ENCODE measurements at regions not wholly inside any gene's neighbourhood (a gene's known extent, or its start where the extent isn't known, plus 50 kb on each side); places are given as distances from the start of the nearest gene placed in this dataset.
A peak's percentile ranks its signal among the peaks of the same experiment; 100 is the strongest.

DNA sequence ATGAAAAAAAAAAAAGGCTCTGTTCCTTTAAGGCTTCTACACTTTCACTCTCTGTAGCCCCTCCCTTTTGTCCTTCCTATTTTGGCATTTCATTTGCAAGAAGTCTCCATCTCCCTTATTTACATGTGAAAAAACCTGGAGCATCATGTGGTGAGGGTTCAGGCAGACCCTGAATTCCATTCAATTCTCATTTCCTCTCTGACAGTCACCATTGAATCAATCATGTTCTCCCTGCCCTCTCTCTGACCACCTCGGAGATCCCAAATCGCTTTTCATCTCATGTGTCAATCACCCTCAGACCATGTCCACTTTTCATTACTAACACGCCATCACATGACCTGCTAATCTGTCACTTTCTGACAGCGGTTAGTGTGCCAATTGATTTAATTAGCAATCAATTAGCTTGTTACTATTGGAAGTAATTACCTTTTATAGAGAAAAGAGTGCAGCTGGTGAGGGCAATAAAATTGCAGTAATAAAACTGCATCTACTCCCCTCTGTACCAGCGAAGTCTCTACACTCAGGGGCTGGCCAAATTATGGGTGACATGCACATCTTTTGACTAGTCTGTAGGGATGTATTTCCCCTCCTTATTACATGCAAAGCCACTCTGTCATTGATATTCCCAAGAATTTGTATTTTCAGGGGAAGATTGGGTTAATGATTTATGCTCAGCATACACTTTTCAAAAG lies 317.4 kb downstream of the EN1 start:
- Histone ChIP-seq H4K20me1 (ENCODE audit: low read depth) (no peaks in the 10 kb centered on the region), H3K27me3 (peaks cover 4% of the 10 kb centered on the region), H3K36me3 (no peaks in the 10 kb centered on the region), H3K4me2 (peak overlapping the region; percentile 55), H3K4me1 (peaks cover 17% of the 10 kb centered on the region), H3K4me3 (no peak overlapping the region), H3K9ac (no peak overlapping the region), H3K9me3 (ENCODE audit: low read depth) (no peaks in the 10 kb centered on the region), H3K27ac (no peak overlapping the region), H3F3A (ENCODE audit: low read depth) (peaks cover 5% of the 10 kb centered on the region), H2AFZ (replicated peaks) (no peak overlapping the region), H3K79me2 (ENCODE audit: low read depth) (no peaks in the 10 kb centered on the region)
- TF ChIP-seq EZH2 (IDR thresholded peaks at IDR 0.05) (no peak), EZH2phosphoT487 (IDR thresholded peaks at IDR 0.05) (no peak)
- Mint-ChIP-seq H3K9me3 (peaks cover 4% of the 10 kb centered on the region), H3K4me1 (peaks cover 27% of the 10 kb centered on the region), H3K4me3 (peak overlapping the region; percentile 33), H3K36me3 (no peaks in the 10 kb centered on the region), H3K27ac (no peak overlapping the region), H3K27me3 (ENCODE audit: insufficient read depth, low read depth) (peaks cover 24% of the 10 kb centered on the region)
- peak; percentile 51 for DNase-seq (ENCODE audit: low spot score)

DNA sequence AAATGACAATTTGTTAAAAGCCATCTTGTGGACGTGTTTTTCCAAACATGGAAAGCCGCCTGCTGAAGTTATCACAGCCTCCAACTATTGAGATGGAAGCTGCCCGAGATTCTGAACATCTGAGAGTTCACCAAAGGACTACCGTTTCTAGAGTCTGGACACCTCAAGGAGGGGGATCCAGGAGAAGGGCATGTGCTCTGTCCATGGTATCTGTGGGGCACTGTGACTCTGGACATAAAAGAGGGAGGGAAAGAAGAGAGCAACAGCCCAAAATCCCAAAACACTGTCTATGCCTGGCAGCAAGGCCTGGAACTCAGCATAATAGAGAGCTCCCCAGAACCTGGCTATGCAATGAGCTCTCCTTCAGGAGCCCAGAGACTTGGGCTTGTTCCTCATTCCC lies 319.9 kb downstream of the EN1 start:
- no peaks in the 10 kb centered on the region for H3K9me3 ChIP-seq (ENCODE audit: low read depth)
- H3K27me3 Mint-ChIP-seq (ENCODE audit: insufficient read depth, low read depth): peaks cover 19% of the 10 kb centered on the region
- no peaks in the 10 kb centered on the region for H3K36me3 ChIP-seq
- H3K27ac ChIP-seq: no peak overlapping the region
- no peak overlapping the region for H3K9ac ChIP-seq
- H3F3A ChIP-seq (ENCODE audit: low read depth): peaks cover 5% of the 10 kb centered on the region
- H3K4me1 Mint-ChIP-seq: peaks cover 27% of the 10 kb centered on the region
- DNase-seq (ENCODE audit: low spot score): no peak
- peaks cover 17% of the 10 kb centered on the region for H3K4me1 ChIP-seq
- peaks cover 6% of the 10 kb centered on the region for H3K9me3 Mint-ChIP-seq
- no peak overlapping the region for H3K4me3 Mint-ChIP-seq
- no peak overlapping the region for H2AFZ ChIP-seq (replicated peaks)
- no peaks in the 10 kb centered on the region for H3K36me3 Mint-ChIP-seq
- no peaks in the 10 kb centered on the region for H3K79me2 ChIP-seq (ENCODE audit: low read depth)
- peaks cover 4% of the 10 kb centered on the region for H3K27me3 ChIP-seq
- TF ChIP-seq, protein P1, sequence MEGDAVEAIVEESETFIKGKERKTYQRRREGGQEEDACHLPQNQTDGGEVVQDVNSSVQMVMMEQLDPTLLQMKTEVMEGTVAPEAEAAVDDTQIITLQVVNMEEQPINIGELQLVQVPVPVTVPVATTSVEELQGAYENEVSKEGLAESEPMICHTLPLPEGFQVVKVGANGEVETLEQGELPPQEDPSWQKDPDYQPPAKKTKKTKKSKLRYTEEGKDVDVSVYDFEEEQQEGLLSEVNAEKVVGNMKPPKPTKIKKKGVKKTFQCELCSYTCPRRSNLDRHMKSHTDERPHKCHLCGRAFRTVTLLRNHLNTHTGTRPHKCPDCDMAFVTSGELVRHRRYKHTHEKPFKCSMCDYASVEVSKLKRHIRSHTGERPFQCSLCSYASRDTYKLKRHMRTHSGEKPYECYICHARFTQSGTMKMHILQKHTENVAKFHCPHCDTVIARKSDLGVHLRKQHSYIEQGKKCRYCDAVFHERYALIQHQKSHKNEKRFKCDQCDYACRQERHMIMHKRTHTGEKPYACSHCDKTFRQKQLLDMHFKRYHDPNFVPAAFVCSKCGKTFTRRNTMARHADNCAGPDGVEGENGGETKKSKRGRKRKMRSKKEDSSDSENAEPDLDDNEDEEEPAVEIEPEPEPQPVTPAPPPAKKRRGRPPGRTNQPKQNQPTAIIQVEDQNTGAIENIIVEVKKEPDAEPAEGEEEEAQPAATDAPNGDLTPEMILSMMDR (IDR thresholded peaks at IDR 0.05): no peak
- no peak for TF ChIP-seq EZH2phosphoT487 (IDR thresholded peaks at IDR 0.05)
- no peak overlapping the region for H3K4me2 ChIP-seq
- no peak overlapping the region for H3K4me3 ChIP-seq
- H4K20me1 ChIP-seq (ENCODE audit: low read depth): no peaks in the 10 kb centered on the region
- no peak overlapping the region for H3K27ac Mint-ChIP-seq

DNA sequence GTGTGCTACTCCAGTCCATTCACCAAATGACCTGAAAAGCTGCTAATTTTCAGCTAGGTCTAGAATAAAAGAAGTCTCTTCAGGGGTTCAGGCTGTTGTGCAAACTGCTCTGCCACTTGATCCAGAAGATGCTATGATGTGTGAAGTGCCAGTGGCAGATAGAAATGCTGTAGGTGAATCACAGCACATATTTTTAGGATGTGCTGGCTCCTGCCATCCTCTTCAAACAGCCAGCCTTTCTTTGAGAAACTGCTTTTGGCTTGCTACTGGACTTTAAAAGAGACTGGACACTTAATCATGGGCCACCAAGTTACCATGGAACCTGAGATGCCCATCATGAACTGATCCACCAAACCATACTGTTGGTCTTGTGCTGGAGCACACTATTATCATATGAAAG lies 322.1 kb downstream of the EN1 start:
- H3K27ac Mint-ChIP-seq: no peak overlapping the region
- Histone ChIP-seq H3K27me3 (peaks cover 4% of the 10 kb centered on the region), H3K4me1 (peaks cover 17% of the 10 kb centered on the region), H3K9me3 (ENCODE audit: low read depth) (no peaks in the 10 kb centered on the region), H3F3A (ENCODE audit: low read depth) (peaks cover 4% of the 10 kb centered on the region), H3K4me3 (no peak overlapping the region), H3K4me2 (no peak overlapping the region), H3K9ac (no peak overlapping the region), H3K36me3 (no peaks in the 10 kb centered on the region), H2AFZ (replicated peaks) (no peak overlapping the region), H3K79me2 (ENCODE audit: low read depth) (no peaks in the 10 kb centered on the region), H3K27ac (no peak overlapping the region), H4K20me1 (ENCODE audit: low read depth) (no peaks in the 10 kb centered on the region)
- peaks cover 25% of the 10 kb centered on the region for H3K9me3 Mint-ChIP-seq
- no peak for DNase-seq (ENCODE audit: low spot score)
- peaks cover 16% of the 10 kb centered on the region for H3K4me1 Mint-ChIP-seq
- TF ChIP-seq EZH2phosphoT487 (IDR thresholded peaks at IDR 0.05): no peak
- TF ChIP-seq EZH2 (IDR thresholded peaks at IDR 0.05): no peak
- TF ChIP-seq, protein P1 (IDR thresholded peaks at IDR 0.05): no peak
- no peak overlapping the region for H3K4me3 Mint-ChIP-seq
- peaks cover 2% of the 10 kb centered on the region for H3K36me3 Mint-ChIP-seq
- peaks cover 12% of the 10 kb centered on the region for H3K27me3 Mint-ChIP-seq (ENCODE audit: insufficient read depth, low read depth)

DNA sequence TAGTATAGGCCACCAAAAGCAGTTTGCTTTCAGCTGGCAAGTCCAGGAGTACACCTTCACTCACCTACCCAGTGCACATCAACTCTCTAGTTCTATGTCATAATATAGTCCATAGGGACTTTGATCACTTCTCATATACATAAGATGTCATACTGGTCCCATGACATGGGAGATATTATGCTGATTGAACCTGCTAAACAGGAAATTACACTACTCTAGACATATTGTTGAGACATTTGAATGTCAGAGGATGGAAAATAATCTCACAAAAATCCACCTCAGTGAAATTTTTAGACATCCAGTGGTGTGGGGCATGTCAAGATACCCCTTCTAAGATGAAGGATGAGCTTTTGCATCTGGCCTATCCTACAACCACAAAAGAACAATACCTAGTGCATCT lies 322.5 kb downstream of the EN1 start:
- H3K9me3 Mint-ChIP-seq: peaks cover 28% of the 10 kb centered on the region
- TF ChIP-seq EZH2 (IDR thresholded peaks at IDR 0.05) (no peak), EZH2phosphoT487 (IDR thresholded peaks at IDR 0.05) (no peak)
- TF ChIP-seq, protein P1 (IDR thresholded peaks at IDR 0.05): no peak
- H4K20me1 ChIP-seq (ENCODE audit: low read depth): no peaks in the 10 kb centered on the region
- H3K36me3 ChIP-seq: no peaks in the 10 kb centered on the region
- H3K27ac Mint-ChIP-seq: no peak overlapping the region
- peaks cover 4% of the 10 kb centered on the region for H3K27me3 ChIP-seq
- H3K9ac ChIP-seq: no peak overlapping the region
- no peak overlapping the region for H3K27ac ChIP-seq
- H3K79me2 ChIP-seq (ENCODE audit: low read depth): no peaks in the 10 kb centered on the region
- no peak overlapping the region for H3K4me3 ChIP-seq
- peaks cover 12% of the 10 kb centered on the region for H3K27me3 Mint-ChIP-seq (ENCODE audit: insufficient read depth, low read depth)
- peaks cover 12% of the 10 kb centered on the region for H3K4me1 Mint-ChIP-seq
- peaks cover under 1% of the 10 kb centered on the region for H3F3A ChIP-seq (ENCODE audit: low read depth)
- H3K4me3 Mint-ChIP-seq: no peak overlapping the region
- peaks cover 2% of the 10 kb centered on the region for H3K36me3 Mint-ChIP-seq
- no peaks in the 10 kb centered on the region for H3K9me3 ChIP-seq (ENCODE audit: low read depth)
- no peak overlapping the region for H2AFZ ChIP-seq (replicated peaks)
- peaks cover 12% of the 10 kb centered on the region for H3K4me1 ChIP-seq
- DNase-seq (ENCODE audit: low spot score): no peak
- H3K4me2 ChIP-seq: no peak overlapping the region

All from neural progenitor cell (in vitro differentiated cells).